ENCODE measurements at regions not wholly inside any gene's neighbourhood (a gene's known extent, or its start where the extent isn't known, plus 50 kb on each side); places are given as distances from the start of the nearest gene placed in this dataset.

DNA sequence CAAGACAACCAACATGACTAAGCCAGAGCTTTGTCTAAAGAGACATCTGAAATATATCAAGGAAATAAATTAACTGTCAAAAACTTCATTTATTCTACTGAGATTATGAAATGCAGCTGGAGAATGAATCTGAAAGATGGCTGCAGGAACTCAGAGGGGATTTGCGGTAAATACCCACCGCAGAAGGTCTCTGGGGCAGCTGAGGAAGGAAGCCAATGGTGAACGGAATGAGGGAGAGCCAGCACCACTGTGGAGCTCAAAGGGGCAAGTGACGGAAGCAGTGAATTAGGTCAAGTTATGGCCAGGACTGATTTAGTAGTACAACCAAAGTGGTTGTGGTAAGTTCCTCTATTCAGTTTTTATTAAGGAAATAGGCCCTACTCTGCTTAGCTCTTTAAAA, 215.3 kb upstream of the GLI3 start:
- Histone ChIP-seq H4K5ac (ENCODE audit: insufficient read length, low read depth, low read length) (no peak overlapping the region), H3K79me2 (ENCODE audit: insufficient read depth, low read length) (no peaks in the 10 kb centered on the region), H3K18ac (ENCODE audit: insufficient read length, low read depth, low read length) (no peak overlapping the region), H3K23me2 (ENCODE audit: insufficient read length, low read depth, low read length, poor library complexity, severe bottlenecking) (no peaks in the 10 kb centered on the region), H3K27me3 (ENCODE audit: insufficient read depth, low read length) (no peaks in the 10 kb centered on the region), H2AFZ (ENCODE audit: low read length) (no peak overlapping the region), H2AK5ac (ENCODE audit: insufficient read length, low read length) (no peak overlapping the region), H2BK120ac (ENCODE audit: low read depth, low read length, poor library complexity, severe bottlenecking) (no peak overlapping the region), H4K91ac (ENCODE audit: insufficient read length, low read depth, low read length) (no peak overlapping the region), H3K4ac (ENCODE audit: low read depth, low read length) (no peak overlapping the region), H4K20me1 (ENCODE audit: control insufficient read depth, insufficient read depth, insufficient read length) (no peaks in the 10 kb centered on the region), H2BK12ac (ENCODE audit: insufficient read length, low read depth, low read length) (no peak overlapping the region), H4K8ac (replicated peaks; ENCODE audit: insufficient read length, low read depth, low read length) (no peak overlapping the region), H3K9ac (ENCODE audit: extremely low read depth, insufficient read length, low read length) (no peak overlapping the region), H3K14ac (ENCODE audit: insufficient read depth, low read length) (no peak overlapping the region), H3K27ac (ENCODE audit: insufficient read length, low read depth, low read length) (no peak overlapping the region), H2BK5ac (ENCODE audit: insufficient read length, low read length) (no peak overlapping the region), H2BK15ac (ENCODE audit: low read depth, low read length) (no peak overlapping the region), H3K23ac (ENCODE audit: insufficient read length, low read depth, low read length) (no peak overlapping the region), H3K4me1 (ENCODE audit: insufficient read depth, low read length) (no peaks in the 10 kb centered on the region), H3K4me2 (ENCODE audit: insufficient read depth, insufficient read length, low read length) (no peak overlapping the region), H3K9me3 (ENCODE audit: control insufficient read depth, low read depth, low read length) (no peaks in the 10 kb centered on the region), H3T11ph (ENCODE audit: low read length) (no peak overlapping the region), H3K56ac (ENCODE audit: insufficient read length, low read depth, low read length) (no peak overlapping the region), H2BK20ac (ENCODE audit: low read depth, low read length, poor library complexity, severe bottlenecking) (no peak overlapping the region), H3K79me1 (ENCODE audit: insufficient read depth, low read depth, low read length, poor library complexity, severe bottlenecking) (no peaks in the 10 kb centered on the region)
- Mint-ChIP-seq H3K27ac (no peak overlapping the region), H3K4me1 (no peaks in the 10 kb centered on the region), H3K9me3 (no peaks in the 10 kb centered on the region; a peak in 2 of 5 replicates), H3K4me3 (no peak overlapping the region), H3K27me3 (ENCODE audit: low read depth) (peaks cover 3% of the 10 kb centered on the region), H3K36me3 (ENCODE audit: insufficient read depth in 1 of 3, low read depth in 3 of 3) (no peaks in the 10 kb centered on the region)
- TF ChIP-seq, protein P1, sequence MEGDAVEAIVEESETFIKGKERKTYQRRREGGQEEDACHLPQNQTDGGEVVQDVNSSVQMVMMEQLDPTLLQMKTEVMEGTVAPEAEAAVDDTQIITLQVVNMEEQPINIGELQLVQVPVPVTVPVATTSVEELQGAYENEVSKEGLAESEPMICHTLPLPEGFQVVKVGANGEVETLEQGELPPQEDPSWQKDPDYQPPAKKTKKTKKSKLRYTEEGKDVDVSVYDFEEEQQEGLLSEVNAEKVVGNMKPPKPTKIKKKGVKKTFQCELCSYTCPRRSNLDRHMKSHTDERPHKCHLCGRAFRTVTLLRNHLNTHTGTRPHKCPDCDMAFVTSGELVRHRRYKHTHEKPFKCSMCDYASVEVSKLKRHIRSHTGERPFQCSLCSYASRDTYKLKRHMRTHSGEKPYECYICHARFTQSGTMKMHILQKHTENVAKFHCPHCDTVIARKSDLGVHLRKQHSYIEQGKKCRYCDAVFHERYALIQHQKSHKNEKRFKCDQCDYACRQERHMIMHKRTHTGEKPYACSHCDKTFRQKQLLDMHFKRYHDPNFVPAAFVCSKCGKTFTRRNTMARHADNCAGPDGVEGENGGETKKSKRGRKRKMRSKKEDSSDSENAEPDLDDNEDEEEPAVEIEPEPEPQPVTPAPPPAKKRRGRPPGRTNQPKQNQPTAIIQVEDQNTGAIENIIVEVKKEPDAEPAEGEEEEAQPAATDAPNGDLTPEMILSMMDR (conservative IDR thresholded peaks at IDR 0.05) = no peak
- no CpG with 5 or more reads among the region's 4 CpGs for WGBS (ENCODE audit: extremely low coverage, insufficient read length, low lambda C conversion rate)
- no peak for DNase-seq
